ENCODE measurements at regions not wholly inside any gene's neighbourhood (a gene's known extent, or its start where the extent isn't known, plus 50 kb on each side); places are given as distances from the start of the nearest gene placed in this dataset.

GRCh38 chr12:81896771-81897170, 137.6 kb upstream of the PPFIA2 start:
- Histone ChIP-seq H3K9me3 (ENCODE audit: insufficient read depth, low read depth, low read length) (peaks cover 3% of the 10 kb centered on the region), H4K20me1 (ENCODE audit: insufficient read depth, low read length) (no peaks in the 10 kb centered on the region), H3K27me3 (ENCODE audit: insufficient read depth, low read length) (no peaks in the 10 kb centered on the region), H2AFZ (ENCODE audit: low read depth, low read length) (no peak overlapping the region), H3K4me2 (ENCODE audit: low read length) (no peak overlapping the region), H3K9ac (ENCODE audit: low read length) (no peak overlapping the region), H3K4me3 (ENCODE audit: insufficient read depth, low read depth, low read length) (no peak overlapping the region), H3K36me3 (ENCODE audit: insufficient read depth, low read length) (no peaks in the 10 kb centered on the region), H3K27ac (ENCODE audit: low read depth, low read length) (no peak overlapping the region), H3K79me2 (ENCODE audit: insufficient read depth, low read length) (no peaks in the 10 kb centered on the region), H3K4me1 (ENCODE audit: insufficient read depth, low read length) (no peaks in the 10 kb centered on the region)
- no peaks in the 10 kb centered on the region for H3K4me1 Mint-ChIP-seq (ENCODE audit: low read depth, unreplicated experiment)
- no peaks in the 10 kb centered on the region for H3K36me3 Mint-ChIP-seq (ENCODE audit: low read depth, unreplicated experiment)
- no peak overlapping the region for H3K4me3 Mint-ChIP-seq (ENCODE audit: unreplicated experiment)
- DNase-seq (ENCODE audit: low read depth) (peak; percentile 4), FAIRE-seq (no peak)
- H3K9me3 Mint-ChIP-seq (ENCODE audit: unreplicated experiment) = peaks cover 22% of the 10 kb centered on the region
- H3K27me3 Mint-ChIP-seq (ENCODE audit: low read depth, unreplicated experiment) = no peaks in the 10 kb centered on the region
- TF ChIP-seq EZH2 (IDR thresholded peaks at IDR 0.05; ENCODE audit: insufficient read depth, low read length) = no peak
- no peak for TF ChIP-seq CTCF (IDR thresholded peaks at IDR 0.05; ENCODE audit: insufficient read depth, low read depth, low read length)
- no peak overlapping the region for H3K27ac Mint-ChIP-seq (ENCODE audit: unreplicated experiment)

GRCh38 chr12:81888961-81889360, 129.8 kb upstream of the PPFIA2 start:
- Histone ChIP-seq H3K27me3 (ENCODE audit: insufficient read depth, low read length) (no peaks in the 10 kb centered on the region), H2AFZ (ENCODE audit: low read depth, low read length) (peak overlapping the region; percentile 36), H3K36me3 (ENCODE audit: insufficient read depth, low read length) (no peaks in the 10 kb centered on the region), H3K4me1 (ENCODE audit: insufficient read depth, low read length) (no peaks in the 10 kb centered on the region), H3K79me2 (ENCODE audit: insufficient read depth, low read length) (no peaks in the 10 kb centered on the region), H3K27ac (ENCODE audit: low read depth, low read length) (no peak overlapping the region), H3K4me2 (ENCODE audit: low read length) (no peak overlapping the region), H3K9me3 (ENCODE audit: insufficient read depth, low read depth, low read length) (no peaks in the 10 kb centered on the region), H3K4me3 (ENCODE audit: insufficient read depth, low read depth, low read length) (no peak overlapping the region), H4K20me1 (ENCODE audit: insufficient read depth, low read length) (no peaks in the 10 kb centered on the region), H3K9ac (ENCODE audit: low read length) (no peak overlapping the region)
- no peaks in the 10 kb centered on the region for H3K36me3 Mint-ChIP-seq (ENCODE audit: low read depth, unreplicated experiment)
- no peaks in the 10 kb centered on the region for H3K27me3 Mint-ChIP-seq (ENCODE audit: low read depth, unreplicated experiment)
- DNase-seq (ENCODE audit: low read depth) (no peak), FAIRE-seq (no peak)
- peak overlapping the region; percentile 5 for H3K27ac Mint-ChIP-seq (ENCODE audit: unreplicated experiment)
- H3K9me3 Mint-ChIP-seq (ENCODE audit: unreplicated experiment) = no peaks in the 10 kb centered on the region
- no peak overlapping the region for H3K4me3 Mint-ChIP-seq (ENCODE audit: unreplicated experiment)
- peaks cover 11% of the 10 kb centered on the region for H3K4me1 Mint-ChIP-seq (ENCODE audit: low read depth, unreplicated experiment)
- no peak for TF ChIP-seq CTCF (IDR thresholded peaks at IDR 0.05; ENCODE audit: insufficient read depth, low read depth, low read length)
- no peak for TF ChIP-seq EZH2 (IDR thresholded peaks at IDR 0.05; ENCODE audit: insufficient read depth, low read length)

GRCh38 chr12:81888106-81888740, 129.1 kb upstream of the PPFIA2 start:
- H3K36me3 Mint-ChIP-seq (ENCODE audit: low read depth, unreplicated experiment) = no peaks in the 10 kb centered on the region
- Histone ChIP-seq H3K4me1 (ENCODE audit: insufficient read depth, low read length) (no peaks in the 10 kb centered on the region), H2AFZ (ENCODE audit: low read depth, low read length) (no peak overlapping the region), H3K4me3 (ENCODE audit: insufficient read depth, low read depth, low read length) (no peak overlapping the region), H4K20me1 (ENCODE audit: insufficient read depth, low read length) (no peaks in the 10 kb centered on the region), H3K27me3 (ENCODE audit: insufficient read depth, low read length) (no peaks in the 10 kb centered on the region), H3K79me2 (ENCODE audit: insufficient read depth, low read length) (no peaks in the 10 kb centered on the region), H3K27ac (ENCODE audit: low read depth, low read length) (no peak overlapping the region), H3K9me3 (ENCODE audit: insufficient read depth, low read depth, low read length) (no peaks in the 10 kb centered on the region), H3K36me3 (ENCODE audit: insufficient read depth, low read length) (no peaks in the 10 kb centered on the region), H3K9ac (ENCODE audit: low read length) (no peak overlapping the region), H3K4me2 (ENCODE audit: low read length) (no peak overlapping the region)
- no peak for FAIRE-seq
- H3K27me3 Mint-ChIP-seq (ENCODE audit: low read depth, unreplicated experiment) = no peaks in the 10 kb centered on the region
- H3K27ac Mint-ChIP-seq (ENCODE audit: unreplicated experiment) = peak overlapping the region; percentile 5
- H3K9me3 Mint-ChIP-seq (ENCODE audit: unreplicated experiment) = no peaks in the 10 kb centered on the region
- peaks cover 11% of the 10 kb centered on the region for H3K4me1 Mint-ChIP-seq (ENCODE audit: low read depth, unreplicated experiment)
- no peak overlapping the region for H3K4me3 Mint-ChIP-seq (ENCODE audit: unreplicated experiment)
- DNase-seq (ENCODE audit: low read depth) = peak; percentile 88
- TF ChIP-seq CTCF (IDR thresholded peaks at IDR 0.05; ENCODE audit: insufficient read depth, low read depth, low read length) = no peak
- TF ChIP-seq EZH2 (IDR thresholded peaks at IDR 0.05; ENCODE audit: insufficient read depth, low read length) = no peak

Data from astrocyte (in vitro differentiated cells and primary cell).